WTC11 (cell line): ENCODE measurements at regions not wholly inside any gene's neighbourhood (a gene's known extent, or its start where the extent isn't known, plus 50 kb on each side); places are given as distances from the start of the nearest gene placed in this dataset.

Experiments used
- ATAC-seq: fragments of 200-7000 bp; cut with Tn5 transposase; 2 replicates; pipeline ENCODE4 v1.10.0; 2021; ENCODE audit warnings: mild to moderate bottlenecking, moderate library complexity
- CTCF ChIA-PET: fragments of 300-600 bp; sonication (Branson Sonifier 250); formaldehyde crosslinking; loops from one replicate; lab custom pipeline; 2021; ENCODE audit warnings: antibody characterized with exemption; lab: Charles Lee
- POLR2A ChIA-PET: fragments of 350-600 bp; sonication (Branson Sonifier 250); formaldehyde crosslinking; loops from one replicate; lab custom pipeline; 2021; ENCODE audit warnings: antibody characterized with exemption; lab: Charles Lee
- DNase-seq: peaks from one replicate; pipeline ENCODE4 v3.0.0; 2021; ENCODE audit warnings: low spot score
- H3K27ac Mint-ChIP-seq: 2 replicates; pipeline ENCODE4 v1.8.0; 2021; ENCODE audit warnings: mixed read lengths
- H3K27me3 Mint-ChIP-seq: 2 replicates; pipeline ENCODE4 v1.8.0; 2021; ENCODE audit warnings: low read depth, mild to moderate bottlenecking, moderate library complexity, mixed read lengths
- H3K36me3 Mint-ChIP-seq: 2 replicates; pipeline ENCODE4 v1.8.0; 2021; ENCODE audit warnings: mixed read lengths
- H3K4me1 Mint-ChIP-seq: 2 replicates; pipeline ENCODE4 v1.8.0; 2022; ENCODE audit warnings: mixed read lengths
- H3K4me3 Mint-ChIP-seq: 2 replicates; pipeline ENCODE4 v1.8.0; 2021; ENCODE audit warnings: mild to moderate bottlenecking, moderate library complexity, mixed read lengths
- H3K9me3 Mint-ChIP-seq: 2 replicates; pipeline ENCODE4 v1.8.0; 2021; ENCODE audit warnings: mixed read lengths
- EMX1 ChIP-seq: fragments of 250-450 bp; sonication (Bioruptor Pico); IDR thresholded peaks from 2 replicates; pipeline ENCODE4 v1.8.0; 2021; ENCODE audit warnings: mild to moderate bottlenecking
- ESRRA ChIP-seq: sonication (generic); formaldehyde crosslinking; IDR thresholded peaks from 2 replicates; pipeline ENCODE4 v1.8.1; 2022; ENCODE audit warnings: mild to moderate bottlenecking, missing genetic modification reagents, borderline replicate concordance
- FOXJ3 ChIP-seq: sonication (generic); formaldehyde crosslinking; IDR thresholded peaks from 2 replicates; pipeline ENCODE4 v1.9.0; 2021; ENCODE audit warnings: missing genetic modification reagents, mild to moderate bottlenecking, borderline replicate concordance
- FOXP1 ChIP-seq: sonication (generic); formaldehyde crosslinking; IDR thresholded peaks from 2 replicates; pipeline ENCODE4 v1.8.0; 2022; ENCODE audit warnings: missing genetic modification reagents, mild to moderate bottlenecking, moderate library complexity, borderline replicate concordance
- JAZF1 ChIP-seq: fragments of 250-450 bp; sonication (Bioruptor Pico); IDR thresholded peaks from 2 replicates; pipeline ENCODE4 v1.9.0; 2021; ENCODE audit warnings: moderate library complexity, mild to moderate bottlenecking, inconsistent platforms
- KAT7 ChIP-seq: sonication (generic); formaldehyde crosslinking; IDR thresholded peaks from 2 replicates; pipeline ENCODE4 v1.8.1; 2023; ENCODE audit warnings: missing genetic modification reagents, mild to moderate bottlenecking, borderline replicate concordance
- NFE2L1 ChIP-seq: sonication (generic); formaldehyde crosslinking; IDR thresholded peaks from 2 replicates; pipeline ENCODE4 v1.8.1; 2023; ENCODE audit warnings: missing genetic modification reagents
- NFYB ChIP-seq: sonication (generic); formaldehyde crosslinking; conservative IDR thresholded peaks from 2 replicates; pipeline ENCODE4 v1.8.0; 2022; ENCODE audit warnings: low read depth, missing genetic modification reagents
- NR2C2 ChIP-seq: sonication (generic); formaldehyde crosslinking; IDR thresholded peaks from 2 replicates; pipeline ENCODE4 v1.8.0; 2022; ENCODE audit warnings: mild to moderate bottlenecking, missing genetic modification reagents
- SMAD4 ChIP-seq: sonication (generic); formaldehyde crosslinking; IDR thresholded peaks from 2 replicates; pipeline ENCODE4 v1.8.0; 2022; ENCODE audit warnings: mild to moderate bottlenecking, missing genetic modification reagents
- SP1 ChIP-seq: sonication (generic); formaldehyde crosslinking; conservative IDR thresholded peaks from 2 replicates; pipeline ENCODE4 v1.8.1; 2022; ENCODE audit warnings: missing genetic modification reagents
- ZBTB21 ChIP-seq: sonication (generic); formaldehyde crosslinking; IDR thresholded peaks from 2 replicates; pipeline ENCODE4 v1.8.1; 2023; ENCODE audit warnings: mild to moderate bottlenecking, missing genetic modification reagents, borderline replicate concordance
- ZNF121 ChIP-seq: sonication (generic); formaldehyde crosslinking; IDR thresholded peaks from 2 replicates; pipeline ENCODE4 v1.8.0; 2023; ENCODE audit warnings: missing genetic modification reagents
- ZNF423 ChIP-seq: fragments of 250-450 bp; sonication (Bioruptor Pico); IDR thresholded peaks from 2 replicates; pipeline ENCODE4 v2.1.2; 2022; ENCODE audit warnings: mild to moderate bottlenecking, moderate library complexity
- TF ChIP-seq, protein P1 (sequence below): sonication (generic); formaldehyde crosslinking; IDR thresholded peaks from 2 replicates; pipeline ENCODE4 v1.8.0; 2022; ENCODE audit warnings: mild to moderate bottlenecking, missing genetic modification reagents
- TF ChIP-seq, protein P2 (sequence below): sonication (generic); formaldehyde crosslinking; IDR thresholded peaks from 2 replicates; pipeline ENCODE4 v1.8.0; 2022; ENCODE audit warnings: mild to moderate bottlenecking, missing genetic modification reagents
- TF ChIP-seq, protein P3 (sequence below): fragments of 250-450 bp; sonication (Bioruptor Pico); IDR thresholded peaks from 2 replicates; pipeline ENCODE4 v2.1.2; 2022; ENCODE audit warnings: mild to moderate bottlenecking, moderate library complexity
- TF ChIP-seq, protein P4 (sequence below): fragments of 250-450 bp; sonication (Bioruptor Pico); IDR thresholded peaks from 2 replicates; pipeline ENCODE4 v1.8.0; 2021; ENCODE audit warnings: mild to moderate bottlenecking
- TF ChIP-seq, protein P5 (sequence below): sonication (generic); formaldehyde crosslinking; IDR thresholded peaks from 2 replicates; pipeline ENCODE4 v1.8.1; 2022; ENCODE audit warnings: low read depth, missing genetic modification reagents, borderline replicate concordance
- TF ChIP-seq, protein P6 (sequence below): fragments of 200-600 bp; IDR thresholded peaks from 2 replicates; pipeline ENCODE4 v1.8.0; 2022; ENCODE audit warnings: antibody characterized with exemption

DNA sequence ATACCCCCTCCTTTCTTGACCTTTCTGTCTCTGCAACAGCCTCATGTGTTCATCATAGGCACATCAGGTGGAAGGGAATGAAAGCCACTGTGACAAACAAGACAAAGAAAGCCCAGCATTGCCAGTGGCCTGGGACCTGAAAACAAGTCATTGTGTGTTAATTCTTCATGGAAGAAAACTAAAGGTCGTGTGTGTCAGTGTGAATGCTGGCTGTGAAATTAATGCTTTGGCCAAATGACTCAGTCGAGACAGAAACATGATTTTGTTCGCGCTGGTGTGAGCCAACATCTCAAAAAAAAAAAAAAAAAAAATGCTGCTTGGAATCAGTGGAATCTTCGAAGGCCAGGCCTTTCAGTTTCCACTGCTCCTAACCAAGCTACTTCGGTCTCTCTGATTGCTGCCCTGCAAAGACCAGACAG lies 386.5 kb upstream of the PROK2 start:
- Mint-ChIP-seq H3K4me1 (peaks cover 1% of the 10 kb centered on the region; the same call in 1 of the 2 replicates), H3K4me3 (no peak overlapping the region), H3K27me3 (no peaks in the 10 kb centered on the region), H3K27ac (no peak overlapping the region), H3K9me3 (peaks cover 5% of the 10 kb centered on the region; the same call in 1 of the 2 replicates), H3K36me3 (no peaks in the 10 kb centered on the region)
- TF ChIP-seq NFYB (CRISPR knock-in tag): no peak
- TF ChIP-seq SP1 (CRISPR knock-in tag): no peak
- TF ChIP-seq, protein P1, sequence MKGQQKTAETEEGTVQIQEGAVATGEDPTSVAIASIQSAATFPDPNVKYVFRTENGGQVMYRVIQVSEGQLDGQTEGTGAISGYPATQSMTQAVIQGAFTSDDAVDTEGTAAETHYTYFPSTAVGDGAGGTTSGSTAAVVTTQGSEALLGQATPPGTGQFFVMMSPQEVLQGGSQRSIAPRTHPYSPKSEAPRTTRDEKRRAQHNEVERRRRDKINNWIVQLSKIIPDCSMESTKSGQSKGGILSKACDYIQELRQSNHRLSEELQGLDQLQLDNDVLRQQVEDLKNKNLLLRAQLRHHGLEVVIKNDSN (CRISPR knock-in tag): no peak
- TF ChIP-seq ZBTB21: no peak
- TF ChIP-seq EMX1 (CRISPR knock-in tag): no peak
- TF ChIP-seq, protein P2, sequence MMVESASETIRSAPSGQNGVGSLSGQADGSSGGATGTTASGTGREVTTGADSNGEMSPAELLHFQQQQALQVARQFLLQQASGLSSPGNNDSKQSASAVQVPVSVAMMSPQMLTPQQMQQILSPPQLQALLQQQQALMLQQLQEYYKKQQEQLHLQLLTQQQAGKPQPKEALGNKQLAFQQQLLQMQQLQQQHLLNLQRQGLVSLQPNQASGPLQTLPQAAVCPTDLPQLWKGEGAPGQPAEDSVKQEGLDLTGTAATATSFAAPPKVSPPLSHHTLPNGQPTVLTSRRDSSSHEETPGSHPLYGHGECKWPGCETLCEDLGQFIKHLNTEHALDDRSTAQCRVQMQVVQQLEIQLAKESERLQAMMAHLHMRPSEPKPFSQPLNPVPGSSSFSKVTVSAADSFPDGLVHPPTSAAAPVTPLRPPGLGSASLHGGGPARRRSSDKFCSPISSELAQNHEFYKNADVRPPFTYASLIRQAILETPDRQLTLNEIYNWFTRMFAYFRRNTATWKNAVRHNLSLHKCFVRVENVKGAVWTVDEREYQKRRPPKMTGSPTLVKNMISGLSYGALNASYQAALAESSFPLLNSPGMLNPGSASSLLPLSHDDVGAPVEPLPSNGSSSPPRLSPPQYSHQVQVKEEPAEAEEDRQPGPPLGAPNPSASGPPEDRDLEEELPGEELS (CRISPR knock-in tag): no peak
- no peak for TF ChIP-seq FOXJ3
- TF ChIP-seq, protein P3, sequence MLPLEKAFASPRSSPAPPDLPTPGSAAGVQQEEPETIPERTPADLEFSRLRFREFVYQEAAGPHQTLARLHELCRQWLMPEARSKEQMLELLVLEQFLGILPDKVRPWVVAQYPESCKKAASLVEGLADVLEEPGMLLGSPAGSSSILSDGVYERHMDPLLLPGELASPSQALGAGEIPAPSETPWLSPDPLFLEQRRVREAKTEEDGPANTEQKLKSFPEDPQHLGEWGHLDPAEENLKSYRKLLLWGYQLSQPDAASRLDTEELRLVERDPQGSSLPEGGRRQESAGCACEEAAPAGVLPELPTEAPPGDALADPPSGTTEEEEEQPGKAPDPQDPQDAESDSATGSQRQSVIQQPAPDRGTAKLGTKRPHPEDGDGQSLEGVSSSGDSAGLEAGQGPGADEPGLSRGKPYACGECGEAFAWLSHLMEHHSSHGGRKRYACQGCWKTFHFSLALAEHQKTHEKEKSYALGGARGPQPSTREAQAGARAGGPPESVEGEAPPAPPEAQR (CRISPR knock-in tag): no peak
- TF ChIP-seq, protein P4, sequence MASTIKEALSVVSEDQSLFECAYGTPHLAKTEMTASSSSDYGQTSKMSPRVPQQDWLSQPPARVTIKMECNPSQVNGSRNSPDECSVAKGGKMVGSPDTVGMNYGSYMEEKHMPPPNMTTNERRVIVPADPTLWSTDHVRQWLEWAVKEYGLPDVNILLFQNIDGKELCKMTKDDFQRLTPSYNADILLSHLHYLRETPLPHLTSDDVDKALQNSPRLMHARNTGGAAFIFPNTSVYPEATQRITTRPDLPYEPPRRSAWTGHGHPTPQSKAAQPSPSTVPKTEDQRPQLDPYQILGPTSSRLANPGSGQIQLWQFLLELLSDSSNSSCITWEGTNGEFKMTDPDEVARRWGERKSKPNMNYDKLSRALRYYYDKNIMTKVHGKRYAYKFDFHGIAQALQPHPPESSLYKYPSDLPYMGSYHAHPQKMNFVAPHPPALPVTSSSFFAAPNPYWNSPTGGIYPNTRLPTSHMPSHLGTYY: no peak
- DNase-seq (no peak), ATAC-seq (no peak)
- ChIA-PET CTCF (interaction anchor here (1.2 kb wide), 1 partner anchor 296 kb away, joined by 3 read pairs; no protein-coding TSS in a partner anchor), POLR2A (no interaction called here)

DNA sequence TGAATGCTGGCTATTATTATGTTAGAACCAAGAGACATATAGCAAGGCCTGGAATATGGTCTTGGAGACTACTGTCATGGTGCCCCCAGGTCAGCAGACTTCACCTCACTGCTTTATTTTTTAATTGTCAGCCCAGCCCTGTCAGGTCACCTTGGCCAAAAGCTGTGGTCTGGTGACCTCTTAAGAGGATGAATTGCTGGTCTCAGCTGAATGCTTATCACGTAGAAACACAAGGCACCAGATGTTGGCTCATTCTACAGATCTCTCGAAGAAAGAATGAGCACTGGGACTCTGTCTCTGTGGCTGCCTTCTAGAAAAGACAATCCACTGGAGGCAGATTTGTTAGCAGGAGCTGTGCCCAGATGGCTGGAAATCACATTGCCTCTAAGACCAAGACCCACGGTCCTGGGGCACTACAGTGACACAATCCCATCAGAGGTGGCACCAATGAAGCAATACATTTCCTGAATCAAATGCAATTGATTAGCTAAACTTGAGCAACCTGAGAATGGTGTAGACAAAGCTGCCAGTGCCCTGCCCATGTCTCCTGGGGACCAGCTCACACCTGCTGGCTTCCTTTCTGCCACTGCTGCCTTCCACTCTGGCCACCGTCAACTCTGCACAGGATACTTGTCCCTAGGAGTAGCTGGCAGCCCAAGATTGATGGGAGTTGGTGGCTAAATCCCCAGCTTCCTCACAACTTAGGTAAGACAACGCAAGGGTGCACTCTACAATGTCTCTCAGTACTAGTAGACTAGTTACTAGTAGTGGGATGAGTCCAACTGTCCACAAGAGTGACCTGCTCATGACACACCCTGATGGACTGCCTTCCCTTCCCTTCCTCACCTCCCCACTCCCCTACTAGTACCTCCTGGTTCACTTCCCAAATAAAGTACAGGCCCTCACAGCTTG lies 384.9 kb upstream of the PROK2 start:
- peaks cover 7% of the 10 kb centered on the region for H3K4me1 Mint-ChIP-seq
- ATAC-seq (no peak), DNase-seq (no peak)
- POLR2A ChIA-PET: no interaction called here
- H3K9me3 Mint-ChIP-seq: no peaks in the 10 kb centered on the region
- H3K36me3 Mint-ChIP-seq: no peaks in the 10 kb centered on the region
- no peaks in the 10 kb centered on the region for H3K27me3 Mint-ChIP-seq
- no peak overlapping the region for H3K4me3 Mint-ChIP-seq
- CTCF ChIA-PET: no interaction called here
- no peak overlapping the region for H3K27ac Mint-ChIP-seq
- TF ChIP-seq, protein P5, sequence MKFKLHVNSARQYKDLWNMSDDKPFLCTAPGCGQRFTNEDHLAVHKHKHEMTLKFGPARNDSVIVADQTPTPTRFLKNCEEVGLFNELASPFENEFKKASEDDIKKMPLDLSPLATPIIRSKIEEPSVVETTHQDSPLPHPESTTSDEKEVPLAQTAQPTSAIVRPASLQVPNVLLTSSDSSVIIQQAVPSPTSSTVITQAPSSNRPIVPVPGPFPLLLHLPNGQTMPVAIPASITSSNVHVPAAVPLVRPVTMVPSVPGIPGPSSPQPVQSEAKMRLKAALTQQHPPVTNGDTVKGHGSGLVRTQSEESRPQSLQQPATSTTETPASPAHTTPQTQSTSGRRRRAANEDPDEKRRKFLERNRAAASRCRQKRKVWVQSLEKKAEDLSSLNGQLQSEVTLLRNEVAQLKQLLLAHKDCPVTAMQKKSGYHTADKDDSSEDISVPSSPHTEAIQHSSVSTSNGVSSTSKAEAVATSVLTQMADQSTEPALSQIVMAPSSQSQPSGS (CRISPR knock-in tag): no peak
- no peak for TF ChIP-seq ZNF121
- TF ChIP-seq, protein P2 (CRISPR knock-in tag): no peak
- no peak for TF ChIP-seq NFE2L1 (CRISPR knock-in tag)
- no peak for TF ChIP-seq FOXP1
- TF ChIP-seq ESRRA (CRISPR knock-in tag): no peak
- no peak for TF ChIP-seq JAZF1 (CRISPR knock-in tag)
- TF ChIP-seq, protein P6, sequence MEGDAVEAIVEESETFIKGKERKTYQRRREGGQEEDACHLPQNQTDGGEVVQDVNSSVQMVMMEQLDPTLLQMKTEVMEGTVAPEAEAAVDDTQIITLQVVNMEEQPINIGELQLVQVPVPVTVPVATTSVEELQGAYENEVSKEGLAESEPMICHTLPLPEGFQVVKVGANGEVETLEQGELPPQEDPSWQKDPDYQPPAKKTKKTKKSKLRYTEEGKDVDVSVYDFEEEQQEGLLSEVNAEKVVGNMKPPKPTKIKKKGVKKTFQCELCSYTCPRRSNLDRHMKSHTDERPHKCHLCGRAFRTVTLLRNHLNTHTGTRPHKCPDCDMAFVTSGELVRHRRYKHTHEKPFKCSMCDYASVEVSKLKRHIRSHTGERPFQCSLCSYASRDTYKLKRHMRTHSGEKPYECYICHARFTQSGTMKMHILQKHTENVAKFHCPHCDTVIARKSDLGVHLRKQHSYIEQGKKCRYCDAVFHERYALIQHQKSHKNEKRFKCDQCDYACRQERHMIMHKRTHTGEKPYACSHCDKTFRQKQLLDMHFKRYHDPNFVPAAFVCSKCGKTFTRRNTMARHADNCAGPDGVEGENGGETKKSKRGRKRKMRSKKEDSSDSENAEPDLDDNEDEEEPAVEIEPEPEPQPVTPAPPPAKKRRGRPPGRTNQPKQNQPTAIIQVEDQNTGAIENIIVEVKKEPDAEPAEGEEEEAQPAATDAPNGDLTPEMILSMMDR: no peak
- TF ChIP-seq ZNF423: no peak
- TF ChIP-seq, protein P4: no peak
- TF ChIP-seq NR2C2 (CRISPR knock-in tag): no peak
- TF ChIP-seq SMAD4 (CRISPR knock-in tag): no peak
- TF ChIP-seq, protein P1 (CRISPR knock-in tag): no peak
- TF ChIP-seq KAT7: no peak
